ENCODE measurements at regions not wholly inside any gene's neighbourhood (a gene's known extent, or its start where the extent isn't known, plus 50 kb on each side); places are given as distances from the start of the nearest gene placed in this dataset.

GRCh38 chr11:33455867-33456463, 198.8 kb downstream of the HIPK3 start:
- Histone ChIP-seq H3K4me3 (no peak overlapping the region), H3K4me1 (no peaks in the 10 kb centered on the region), H3K36me3 (no peaks in the 10 kb centered on the region), H3K27ac (no peak overlapping the region), H3K27me3 (peaks cover 0 to 25% (median 0%) of the 10 kb centered on the region in 4 donors), H3K9me3 (no peaks in the 10 kb centered on the region)
- 66 to 75% methylated on average over 4 of the region's 4 CpGs for WGBS, 2 donors
- TF ChIP-seq, protein P1, sequence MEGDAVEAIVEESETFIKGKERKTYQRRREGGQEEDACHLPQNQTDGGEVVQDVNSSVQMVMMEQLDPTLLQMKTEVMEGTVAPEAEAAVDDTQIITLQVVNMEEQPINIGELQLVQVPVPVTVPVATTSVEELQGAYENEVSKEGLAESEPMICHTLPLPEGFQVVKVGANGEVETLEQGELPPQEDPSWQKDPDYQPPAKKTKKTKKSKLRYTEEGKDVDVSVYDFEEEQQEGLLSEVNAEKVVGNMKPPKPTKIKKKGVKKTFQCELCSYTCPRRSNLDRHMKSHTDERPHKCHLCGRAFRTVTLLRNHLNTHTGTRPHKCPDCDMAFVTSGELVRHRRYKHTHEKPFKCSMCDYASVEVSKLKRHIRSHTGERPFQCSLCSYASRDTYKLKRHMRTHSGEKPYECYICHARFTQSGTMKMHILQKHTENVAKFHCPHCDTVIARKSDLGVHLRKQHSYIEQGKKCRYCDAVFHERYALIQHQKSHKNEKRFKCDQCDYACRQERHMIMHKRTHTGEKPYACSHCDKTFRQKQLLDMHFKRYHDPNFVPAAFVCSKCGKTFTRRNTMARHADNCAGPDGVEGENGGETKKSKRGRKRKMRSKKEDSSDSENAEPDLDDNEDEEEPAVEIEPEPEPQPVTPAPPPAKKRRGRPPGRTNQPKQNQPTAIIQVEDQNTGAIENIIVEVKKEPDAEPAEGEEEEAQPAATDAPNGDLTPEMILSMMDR (IDR thresholded peaks at IDR 0.05) = no peak
- no peak for TF ChIP-seq POLR2A (IDR thresholded peaks at IDR 0.05)
- DNase-seq = no peak
- intact Hi-C loops (cut with DNase I) = no loop called here

- Histone ChIP-seq H3K4me1 (no peaks in the 10 kb centered on the region), H3K9me3 (no peaks in the 10 kb centered on the region), H3K36me3 (no peaks in the 10 kb centered on the region), H3K27me3 (peaks cover 0 to 36% (median 0%) of the 10 kb centered on the region in 4 donors), H3K4me3 (no peak overlapping the region), H3K27ac (no peak overlapping the region)
- TF ChIP-seq POLR2A (IDR thresholded peaks at IDR 0.05) = no peak
- TF ChIP-seq, protein P1 (IDR thresholded peaks at IDR 0.05) = no peak
- no peak for DNase-seq
- 25 to 39% methylated on average over 1 of the region's 1 CpG for WGBS, 2 donors
- intact Hi-C loops (cut with DNase I) = no loop called here
Measured at GRCh38 chr11:33454264-33454663, 197.1 kb downstream of the HIPK3 start.

DNA sequence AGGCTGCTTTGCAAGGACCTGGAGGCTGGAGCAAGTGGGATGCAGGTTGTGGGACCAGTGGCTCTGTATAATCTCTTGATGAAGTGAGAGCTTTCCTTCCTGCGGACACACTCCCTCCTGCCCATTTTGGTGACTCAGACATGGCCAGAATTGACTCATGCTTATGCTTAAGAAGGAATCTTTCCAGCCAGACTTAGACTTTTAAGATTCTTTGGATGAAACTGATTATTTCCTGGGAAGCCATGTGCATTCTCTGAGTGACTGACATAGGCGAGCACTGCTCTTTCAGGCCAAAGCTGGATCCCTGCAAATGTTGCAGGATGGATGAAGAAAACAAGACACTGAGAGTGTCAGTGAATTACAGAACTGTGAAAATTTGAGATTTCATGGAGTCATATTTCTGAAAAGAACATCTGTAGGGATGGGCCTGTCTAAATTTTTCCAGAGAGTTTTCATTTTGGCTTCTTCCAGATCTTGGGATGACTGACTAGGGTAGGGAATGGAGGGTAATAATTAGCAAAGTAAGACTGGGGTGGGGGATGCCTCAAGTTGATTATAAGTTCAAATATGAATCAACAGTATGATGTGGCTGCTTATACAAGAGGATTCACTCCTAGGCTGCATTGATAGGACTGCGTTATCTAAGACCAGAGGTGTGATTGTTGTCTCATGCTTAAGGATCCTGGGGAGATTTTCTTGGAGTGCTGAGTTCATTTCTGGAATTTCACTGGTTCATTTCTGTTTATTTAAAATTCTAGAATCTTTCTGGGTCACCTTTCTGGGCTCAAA, 195.8 kb downstream of the HIPK3 start:
- intact Hi-C loops (cut with DNase I) = no loop called here

GRCh38 chr11:33451364-33451763, 194.2 kb downstream of the HIPK3 start:
- intact Hi-C loops (cut with DNase I) = no loop called here
- TF ChIP-seq, protein P1 (IDR thresholded peaks at IDR 0.05) = no peak
- TF ChIP-seq POLR2A (IDR thresholded peaks at IDR 0.05) = no peak
- Histone ChIP-seq H3K36me3 (no peaks in the 10 kb centered on the region), H3K9me3 (no peaks in the 10 kb centered on the region), H3K4me1 (no peaks in the 10 kb centered on the region), H3K27me3 (peaks cover 0 to 26% (median 0%) of the 10 kb centered on the region in 4 donors), H3K4me3 (no peak overlapping the region), H3K27ac (no peak overlapping the region)
- WGBS, 2 donors = 72 to 75% methylated on average over 2 of the region's 2 CpGs
- DNase-seq = no peak

More for the DNA sequence above, 195.8 kb downstream of the HIPK3 start:
- Histone ChIP-seq H3K36me3 (no peaks in the 10 kb centered on the region), H3K27ac (no peak overlapping the region), H3K4me3 (no peak overlapping the region), H3K27me3 (peaks cover 0 to 28% (median 0%) of the 10 kb centered on the region in 4 donors), H3K9me3 (no peaks in the 10 kb centered on the region), H3K4me1 (no peaks in the 10 kb centered on the region)
- no peak for DNase-seq
- TF ChIP-seq POLR2A (IDR thresholded peaks at IDR 0.05) = no peak
- TF ChIP-seq, protein P1 (IDR thresholded peaks at IDR 0.05) = no peak
- 57 to 69% methylated on average over 3 of the region's 3 CpGs for WGBS, 2 donors

- H3K9me3 ChIP-seq = no peaks in the 10 kb centered on the region
- intact Hi-C loops (cut with DNase I) = no loop called here
- DNase-seq = no peak
Measured at GRCh38 chr11:33449798-33450197, 192.6 kb downstream of the HIPK3 start.

More at GRCh38 chr11:33449798-33450197, 192.6 kb downstream of the HIPK3 start:
- TF ChIP-seq, protein P1 (IDR thresholded peaks at IDR 0.05) = no peak
- Histone ChIP-seq H3K4me3 (no peak overlapping the region), H3K36me3 (no peaks in the 10 kb centered on the region), H3K27ac (no peak overlapping the region), H3K27me3 (peaks cover 0 to 33% (median 0%) of the 10 kb centered on the region in 4 donors), H3K4me1 (no peaks in the 10 kb centered on the region)
- 60 to 76% methylated on average over 3 of the region's 3 CpGs for WGBS, 2 donors
